Esophagus squamous epithelium (tissue), 4 donors: ENCODE measurements at regions not wholly inside any gene's neighbourhood (a gene's known extent, or its start where the extent isn't known, plus 50 kb on each side); places are given as distances from the start of the nearest gene placed in this dataset.

Experiments
- CTCF ChIP-seq, 6 experiments: fragments of 450-650 bp in 4 of 6; fragments of 200-600 bp in 2 of 6; sonication (generic) in 2 of 6; IDR thresholded peaks; one replicate each; pipeline ENCODE4 v1.5.1; 2016 to 2019; ENCODE audit warnings: antibody characterized with exemption in 6 of 6, mild to moderate bottlenecking in 4 of 6, moderate library complexity in 4 of 6
- POLR2A ChIP-seq, 4 donors: fragments of 450-650 bp; IDR thresholded peaks; one replicate each; pipeline ENCODE4 v1.6.1; 2017; ENCODE audit warnings: antibody characterized with exemption in 4 of 4, mild to moderate bottlenecking in 4 of 4, moderate library complexity in 3 of 4

GRCh38 chr16:60510941-60511340, 1525.3 kb downstream of the CDH8 start:
- TF ChIP-seq CTCF (IDR thresholded peaks at IDR 0.05): no peak
- no peak for TF ChIP-seq POLR2A (IDR thresholded peaks at IDR 0.05)
